ENCODE measurements at regions not wholly inside any gene's neighbourhood (a gene's known extent, or its start where the extent isn't known, plus 50 kb on each side); places are given as distances from the start of the nearest gene placed in this dataset.

GRCh38 chr11:86749821-86750401 is 50.4 kb upstream of the PRSS23 start:
- Mint-ChIP-seq H3K4me1 (ENCODE audit: low read depth) (peaks cover 1% of the 10 kb centered on the region), H3K36me3 (ENCODE audit: insufficient read depth) (no peaks in the 10 kb centered on the region), H3K27me3 (peaks cover 23% of the 10 kb centered on the region), H3K27ac (no peak overlapping the region), H3K4me3 (ENCODE audit: low read depth) (no peak overlapping the region), H3K9me3 (ENCODE audit: low read depth) (no peaks in the 10 kb centered on the region)
- no peak for DNase-seq (ENCODE audit: low spot score, unreplicated experiment)
- no peak for TF ChIP-seq CTCF (IDR thresholded peaks at IDR 0.05; ENCODE audit: unreplicated experiment)

GRCh38 chr11:86749376-86749775 is 51.0 kb upstream of the PRSS23 start:
- no peak for TF ChIP-seq CTCF (IDR thresholded peaks at IDR 0.05; ENCODE audit: unreplicated experiment)
- no peaks in the 10 kb centered on the region for H3K9me3 Mint-ChIP-seq (ENCODE audit: low read depth)
- DNase-seq (ENCODE audit: low spot score, unreplicated experiment) = no peak
- H3K36me3 Mint-ChIP-seq (ENCODE audit: insufficient read depth) = no peaks in the 10 kb centered on the region
- H3K4me3 Mint-ChIP-seq (ENCODE audit: low read depth) = no peak overlapping the region
- H3K27me3 Mint-ChIP-seq = peaks cover 23% of the 10 kb centered on the region
- H3K27ac Mint-ChIP-seq = no peak overlapping the region
- peaks cover 1% of the 10 kb centered on the region for H3K4me1 Mint-ChIP-seq (ENCODE audit: low read depth)

DNA sequence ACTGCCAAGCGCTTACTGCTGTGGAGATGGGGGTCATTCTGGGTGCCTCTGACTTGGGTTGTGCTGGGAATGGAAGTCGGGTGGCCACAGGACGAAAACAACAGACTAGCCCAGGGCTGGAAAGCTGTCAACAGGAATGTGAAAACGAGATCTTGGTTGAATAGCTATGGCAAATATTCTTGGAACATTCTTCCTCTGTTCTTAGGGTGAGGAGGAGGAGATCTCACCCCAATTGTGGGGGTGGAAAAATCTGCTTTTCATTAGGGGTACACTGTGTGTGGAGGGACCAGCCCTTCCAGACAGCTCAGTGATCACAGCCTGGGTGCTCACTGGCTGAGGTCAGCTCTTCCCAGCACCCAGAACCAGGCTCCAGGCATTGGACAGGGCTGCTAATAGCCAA is 52.0 kb upstream of the PRSS23 start:
- Mint-ChIP-seq H3K27ac (no peak overlapping the region), H3K4me3 (ENCODE audit: low read depth) (no peak overlapping the region), H3K27me3 (peaks cover 23% of the 10 kb centered on the region), H3K9me3 (ENCODE audit: low read depth) (no peaks in the 10 kb centered on the region), H3K4me1 (ENCODE audit: low read depth) (peaks cover 2% of the 10 kb centered on the region), H3K36me3 (ENCODE audit: insufficient read depth) (no peaks in the 10 kb centered on the region)
- no peak for DNase-seq (ENCODE audit: low spot score, unreplicated experiment)
- no peak for TF ChIP-seq CTCF (IDR thresholded peaks at IDR 0.05; ENCODE audit: unreplicated experiment)

DNA sequence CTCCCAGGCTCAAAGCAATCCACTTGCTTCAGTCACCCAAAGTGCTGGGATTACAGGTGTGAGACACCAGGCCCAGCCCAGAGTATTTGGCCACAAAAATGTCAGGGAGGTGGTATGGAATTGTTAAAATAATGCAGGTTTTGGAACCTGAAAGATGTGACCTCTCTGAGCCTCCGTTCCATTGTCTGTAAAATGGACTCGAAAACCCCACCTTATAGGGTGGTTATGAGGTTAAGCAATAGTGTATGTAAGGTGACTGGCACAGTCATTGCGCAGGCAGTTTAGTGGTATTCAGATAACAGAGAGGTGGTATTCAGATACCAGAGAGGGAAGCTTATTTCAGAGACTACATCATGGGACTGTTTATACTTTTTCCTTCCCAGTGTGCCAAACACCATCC is 52.5 kb upstream of the PRSS23 start:
- Mint-ChIP-seq H3K4me1 (ENCODE audit: low read depth) (peaks cover 2% of the 10 kb centered on the region), H3K27ac (no peak overlapping the region), H3K4me3 (ENCODE audit: low read depth) (no peak overlapping the region), H3K36me3 (ENCODE audit: insufficient read depth) (no peaks in the 10 kb centered on the region), H3K9me3 (ENCODE audit: low read depth) (no peaks in the 10 kb centered on the region), H3K27me3 (peaks cover 23% of the 10 kb centered on the region)
- TF ChIP-seq CTCF (IDR thresholded peaks at IDR 0.05; ENCODE audit: unreplicated experiment) = no peak
- DNase-seq (ENCODE audit: low spot score, unreplicated experiment) = no peak

DNA sequence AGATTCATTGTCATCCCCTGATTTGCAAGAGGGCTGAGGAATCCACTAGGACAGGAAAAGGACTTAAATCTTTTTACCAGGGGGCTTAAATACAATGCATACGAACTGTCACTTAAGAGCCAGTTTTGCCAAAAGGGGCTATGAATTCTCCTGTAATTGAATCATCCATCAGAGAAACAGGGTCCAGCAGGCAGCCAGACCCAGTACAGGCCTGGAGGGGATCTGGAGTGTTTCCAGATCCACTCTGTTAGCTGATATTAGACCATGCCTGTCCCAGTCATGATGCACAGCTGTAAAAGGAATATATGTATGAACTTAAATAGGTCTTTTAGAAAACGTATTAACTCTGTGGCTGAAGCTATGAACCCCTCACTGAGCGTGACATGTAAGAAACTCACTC is 53.8 kb upstream of the PRSS23 start:
- Mint-ChIP-seq H3K27me3 (peaks cover 27% of the 10 kb centered on the region), H3K27ac (no peak overlapping the region), H3K4me1 (ENCODE audit: low read depth) (peaks cover 2% of the 10 kb centered on the region), H3K4me3 (ENCODE audit: low read depth) (no peak overlapping the region), H3K36me3 (ENCODE audit: insufficient read depth) (no peaks in the 10 kb centered on the region), H3K9me3 (ENCODE audit: low read depth) (no peaks in the 10 kb centered on the region)
- TF ChIP-seq CTCF (IDR thresholded peaks at IDR 0.05; ENCODE audit: unreplicated experiment) = no peak
- no peak for DNase-seq (ENCODE audit: low spot score, unreplicated experiment)
